GM12878 (cell line): ENCODE measurements at regions not wholly inside any gene's neighbourhood (a gene's known extent, or its start where the extent isn't known, plus 50 kb on each side); places are given as distances from the start of the nearest gene placed in this dataset.

ENCODE experiments used
- ATAC-seq: fragments of 200-7000 bp; cut with Tn5 transposase; 3 replicates; pipeline ENCODE4 v1.9.1; 2020; ENCODE audit warnings: mild to moderate bottlenecking, moderate library complexity
- BruUV-seq: library from RNA; stranded (reverse); fragments of 400-500 nt; replicated peaks from 2 replicates; lab custom pipeline; 2021; lab: Mats Ljungman, UMichigan
- CTCF ChIA-PET: fragments of 300-600 bp; sonication (Branson Sonifier 250); formaldehyde crosslinking; extraction: SDS; loops from one replicate; lab custom pipeline; 2021; ENCODE audit warnings: inconsistent platforms; lab: Yijun Ruan, JAX
- POLR2A ChIA-PET: fragments of 350-600 bp; formaldehyde crosslinking; extraction: SDS; loops from one replicate; lab custom pipeline; 2021; ENCODE audit warnings: inconsistent platforms; lab: Charles Lee
- RAD21 ChIA-PET: fragments of 300-600 bp; sonication (Branson Sonifier 250); formaldehyde crosslinking; loops from one replicate; lab custom pipeline; 2023; ENCODE audit warnings: antibody characterized with exemption; ENCODE audit not compliant: unreplicated experiment; lab: Charles Lee
- SMC1A ChIA-PET: fragments of 300-600 bp; sonication (Branson Sonifier 250); formaldehyde crosslinking; loops from one replicate; lab custom pipeline; 2023; ENCODE audit not compliant: unreplicated experiment, uncharacterized antibody; lab: Charles Lee
- DNase-seq: peaks from one replicate; pipeline ENCODE4 v3.0.0-alpha.2; 2011; ENCODE audit warnings: low read depth, low spot score
- FAIRE-seq: peaks from 3 replicates; lab custom pipeline; 2011; peaks lifted over from hg19 to GRCh38; lab: Jason Lieb, UNC
- H2AFZ ChIP-seq: 2 replicates; pipeline ENCODE4 v1.6.0; 2011; ENCODE audit warnings: low read depth, low read length, control low read depth; ENCODE audit not compliant: control insufficient read depth
- H3K27ac ChIP-seq: 2 replicates; pipeline ENCODE4 v1.5.1; 2011; ENCODE audit warnings: control low read depth; ENCODE audit not compliant: control insufficient read depth, insufficient read depth
- H3K27me3 ChIP-seq, 2 experiments: replicated peaks in 1 of 2; 2 replicates each; pipeline versions ENCODE4 v1.6.0 to v1.6.1; 2011; ENCODE audit warnings: low read length in 1 of 2; ENCODE audit not compliant: control insufficient read depth in 2 of 2, insufficient read depth in 2 of 2
- H3K36me3 ChIP-seq, 2 experiments: 2 replicates each; pipeline ENCODE4 v1.5.1; 2011; ENCODE audit warnings: low read length in 1 of 2; ENCODE audit not compliant: control insufficient read depth in 2 of 2, insufficient read depth in 2 of 2
- H3K4me1 ChIP-seq: 2 replicates; pipeline ENCODE4 v1.6.1; 2011; ENCODE audit warnings: mild to moderate bottlenecking, low read length, moderate library complexity, mixed read lengths; ENCODE audit not compliant: control insufficient read depth, insufficient read depth
- H3K4me2 ChIP-seq: 2 replicates; pipeline ENCODE4 v1.6.0; 2011; ENCODE audit warnings: control low read depth; ENCODE audit not compliant: control insufficient read depth, insufficient read depth
- H3K4me3 ChIP-seq: fragments of 200-600 bp; sonication (generic); 2 replicates; pipeline ENCODE4 v1.5.1; 2016
- H3K79me2 ChIP-seq: 2 replicates; pipeline ENCODE4 v1.6.0; 2011; ENCODE audit warnings: low read length; ENCODE audit not compliant: control insufficient read depth, insufficient read depth
- H3K9ac ChIP-seq: 2 replicates; pipeline ENCODE4 v1.8.0; 2011; ENCODE audit warnings: low read length, control low read depth, mixed read lengths; ENCODE audit not compliant: control insufficient read depth, insufficient read depth
- H3K9me3 ChIP-seq: replicated peaks from 3 replicates; pipeline ENCODE4 v1.5.1; 2011; ENCODE audit warnings: mild to moderate bottlenecking, low read length; ENCODE audit not compliant: control insufficient read depth, insufficient read depth
- H4K20me1 ChIP-seq: 2 replicates; pipeline ENCODE4 v1.6.0; 2011; ENCODE audit not compliant: control insufficient read depth, insufficient read depth
- CBX3 ChIP-seq: fragments of 200-600 bp; sonication (generic); IDR thresholded peaks from 2 replicates; pipeline ENCODE4 v1.6.1; 2016; ENCODE audit warnings: low read depth, borderline replicate concordance
- CREM ChIP-seq: IDR thresholded peaks from 2 replicates; pipeline ENCODE4 v1.6.1; 2014; ENCODE audit warnings: antibody characterized with exemption, low read depth
- ETV6 ChIP-seq, 2 experiments: fragments of 450-650 bp in 1 of 2; IDR thresholded peaks in 1 of 2; conservative IDR thresholded peaks in 1 of 2; 2 replicates each; pipeline ENCODE4 v1.6.1; 2014; ENCODE audit warnings: antibody characterized with exemption in 1 of 2, borderline replicate concordance in 1 of 2, low read depth in 1 of 2, mild to moderate bottlenecking in 1 of 2, moderate library complexity in 1 of 2
- FOXK2 ChIP-seq: fragments of 450-650 bp; IDR thresholded peaks from 2 replicates; pipeline ENCODE4 v1.6.1; 2017; ENCODE audit warnings: mild to moderate bottlenecking, moderate library complexity
- GATAD2B ChIP-seq: fragments of 450-650 bp; conservative IDR thresholded peaks from 2 replicates; pipeline ENCODE4 v1.6.1; 2017; ENCODE audit warnings: low read depth, mild to moderate bottlenecking, moderate library complexity
- MTA2 ChIP-seq: fragments of 450-650 bp; IDR thresholded peaks from 2 replicates; pipeline ENCODE4 v1.6.1; 2016; ENCODE audit warnings: low read depth, mild to moderate bottlenecking, moderate library complexity
- MXI1 ChIP-seq: fragments of 150-350 bp; IDR thresholded peaks from 2 replicates; pipeline ENCODE4 v1.6.1; 2011; ENCODE audit warnings: low read depth, mild to moderate bottlenecking, inconsistent platforms, low read length, improper control_type of control experiment
- NFYA ChIP-seq: IDR thresholded peaks from 2 replicates; pipeline ENCODE4 v1.6.1; 2011; ENCODE audit warnings: low read depth, mild to moderate bottlenecking, low read length, improper control_type of control experiment, borderline replicate concordance
- NFYB ChIP-seq: IDR thresholded peaks from 2 replicates; pipeline ENCODE4 v1.6.1; 2011; ENCODE audit warnings: low read depth, mild to moderate bottlenecking, low read length, improper control_type of control experiment, moderate library complexity; ENCODE audit not compliant: insufficient read depth
- NR2F1 ChIP-seq: fragments of 450-650 bp; conservative IDR thresholded peaks from 2 replicates; pipeline ENCODE4 v1.6.1; 2017; ENCODE audit warnings: mild to moderate bottlenecking
- RB1 ChIP-seq: fragments of 450-650 bp; formaldehyde crosslinking; IDR thresholded peaks from 2 replicates; pipeline ENCODE4 v1.6.1; 2017; ENCODE audit warnings: mild to moderate bottlenecking, borderline replicate concordance
- SPI1 ChIP-seq: IDR thresholded peaks from 2 replicates; pipeline ENCODE4 v1.6.1; 2011; ENCODE audit warnings: low read depth, mild to moderate bottlenecking, low read length, moderate library complexity, borderline replicate concordance; ENCODE audit not compliant: insufficient read depth
- YY1 ChIP-seq: IDR thresholded peaks from 2 replicates; pipeline ENCODE4 v1.6.1; 2011; ENCODE audit warnings: low read depth, mild to moderate bottlenecking, low read length
- ZNF207 ChIP-seq: fragments of 450-650 bp; IDR thresholded peaks from 2 replicates; pipeline ENCODE4 v1.6.1; 2014; ENCODE audit warnings: antibody characterized with exemption, mild to moderate bottlenecking, borderline replicate concordance
- ZNF274 ChIP-seq: IDR thresholded peaks from one replicate; pipeline ENCODE4 v1.8.0; 2011; ENCODE audit not compliant: insufficient read length, insufficient read depth
- ZNF384 ChIP-seq: IDR thresholded peaks from 2 replicates; pipeline ENCODE4 v1.6.1; 2012; ENCODE audit warnings: low read depth, mild to moderate bottlenecking, low read length, improper control_type of control experiment, borderline replicate concordance
- WGBS: methylation state at CpG from one replicate; pipeline ENCODE4 v1.1.6; 2016; ENCODE audit warnings: low lambda C conversion rate; ENCODE audit not compliant: insufficient replicate concordance, insufficient coverage; ENCODE audit errors: missing lambda C conversion rate; 5-methylcytosine and 5-hydroxymethylcytosine counted together
- in situ Hi-C: fragments of 300-500 bp; cut with MboI; formaldehyde crosslinking; loops from 9 replicates; pipeline ENCODE4 v1.14.3; 2018; ENCODE audit warnings: mixed read lengths
- intact Hi-C: fragments of 100-400 bp; cut with micrococcal nuclease; formaldehyde crosslinking; loops from one replicate; pipeline ENCODE4 v1.14.2; 2022; ENCODE audit not compliant: unreplicated experiment
- TF ChIP-seq, protein P1 (sequence below): IDR thresholded peaks from 2 replicates; pipeline ENCODE4 v1.6.1; 2011; ENCODE audit warnings: borderline replicate concordance, low read depth, mild to moderate bottlenecking, moderate library complexity, mixed read lengths, low read length; ENCODE audit not compliant: insufficient read depth; ENCODE audit errors: extremely low read length
- TF ChIP-seq, protein P2 (sequence below): fragments of 450-650 bp; IDR thresholded peaks from 2 replicates; pipeline ENCODE4 v1.6.1; 2017; ENCODE audit warnings: mild to moderate bottlenecking, low read depth, inconsistent platforms; ENCODE audit not compliant: poor library complexity, severe bottlenecking
- TF ChIP-seq, protein P3 (sequence below): fragments of 450-650 bp; IDR thresholded peaks from 2 replicates; pipeline ENCODE4 v1.6.1; 2017; ENCODE audit warnings: mild to moderate bottlenecking
- TF ChIP-seq, protein P4 (sequence below): IDR thresholded peaks from 2 replicates; pipeline ENCODE4 v1.6.1; 2011; ENCODE audit warnings: mild to moderate bottlenecking, low read depth, low read length, moderate library complexity; ENCODE audit not compliant: insufficient replicate concordance

DNA sequence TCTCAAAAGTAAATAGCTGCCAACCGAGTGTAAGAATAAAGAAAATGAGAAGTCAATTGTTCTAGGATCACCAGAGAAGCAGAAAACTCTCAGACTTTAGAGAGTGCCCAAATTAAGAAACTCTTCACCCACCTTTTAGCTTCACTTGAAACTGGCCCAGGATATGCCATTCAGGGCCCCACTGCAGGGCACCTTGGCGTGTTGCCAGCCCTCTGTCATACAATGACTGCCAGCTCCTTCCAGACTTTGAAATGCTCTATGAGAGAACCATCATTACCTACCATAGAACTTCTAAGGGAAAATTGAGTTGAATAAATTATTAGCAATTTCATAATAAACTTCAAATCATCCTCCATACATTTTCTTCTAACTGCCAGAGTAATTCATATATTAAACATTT lies 240.5 kb downstream of the CETN3 start:
- ATAC-seq (no peak), DNase-seq (no peak), FAIRE-seq (no peak)
- in situ Hi-C loops: no loop called here
- Histone ChIP-seq H3K9ac (no peak overlapping the region), H3K27me3 (no peaks in the 10 kb centered on the region), H2AFZ (no peak overlapping the region), H3K4me2 (no peak overlapping the region), H3K4me3 (no peak overlapping the region), H3K9me3 (no peaks in the 10 kb centered on the region; the same call in 2 of the 3 replicates), H4K20me1 (no peaks in the 10 kb centered on the region), H3K79me2 (no peaks in the 10 kb centered on the region), H3K27ac (no peak overlapping the region), H3K4me1 (no peaks in the 10 kb centered on the region), H3K36me3 (no peaks in the 10 kb centered on the region)
- BruUV-seq: no TSS peak
- CTCF ChIA-PET: interaction anchor here (2.1 kb wide), 1 partner anchor 13 kb away, joined by 7 read pairs; no protein-coding TSS in a partner anchor
- POLR2A ChIA-PET: no interaction called here
- WGBS: 63% methylated on average over 2 of the region's 2 CpGs
- intact Hi-C loops: no loop called here
- RAD21 ChIA-PET: interaction anchor here (1.7 kb wide), 1 partner anchor 1364 kb away, joined by 3 read pairs; no protein-coding TSS in a partner anchor
- no peak for TF ChIP-seq MXI1
- no peak for TF ChIP-seq ZNF274
- TF ChIP-seq NFYA: no peak
- no peak for TF ChIP-seq SPI1
- TF ChIP-seq ZNF384: no peak
- no peak for TF ChIP-seq NFYB
- TF ChIP-seq MTA2: no peak
- TF ChIP-seq, protein P1, sequence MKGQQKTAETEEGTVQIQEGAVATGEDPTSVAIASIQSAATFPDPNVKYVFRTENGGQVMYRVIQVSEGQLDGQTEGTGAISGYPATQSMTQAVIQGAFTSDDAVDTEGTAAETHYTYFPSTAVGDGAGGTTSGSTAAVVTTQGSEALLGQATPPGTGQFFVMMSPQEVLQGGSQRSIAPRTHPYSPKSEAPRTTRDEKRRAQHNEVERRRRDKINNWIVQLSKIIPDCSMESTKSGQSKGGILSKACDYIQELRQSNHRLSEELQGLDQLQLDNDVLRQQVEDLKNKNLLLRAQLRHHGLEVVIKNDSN: no peak
- no peak for TF ChIP-seq YY1
- TF ChIP-seq NR2F1: no peak
- TF ChIP-seq, protein P2, sequence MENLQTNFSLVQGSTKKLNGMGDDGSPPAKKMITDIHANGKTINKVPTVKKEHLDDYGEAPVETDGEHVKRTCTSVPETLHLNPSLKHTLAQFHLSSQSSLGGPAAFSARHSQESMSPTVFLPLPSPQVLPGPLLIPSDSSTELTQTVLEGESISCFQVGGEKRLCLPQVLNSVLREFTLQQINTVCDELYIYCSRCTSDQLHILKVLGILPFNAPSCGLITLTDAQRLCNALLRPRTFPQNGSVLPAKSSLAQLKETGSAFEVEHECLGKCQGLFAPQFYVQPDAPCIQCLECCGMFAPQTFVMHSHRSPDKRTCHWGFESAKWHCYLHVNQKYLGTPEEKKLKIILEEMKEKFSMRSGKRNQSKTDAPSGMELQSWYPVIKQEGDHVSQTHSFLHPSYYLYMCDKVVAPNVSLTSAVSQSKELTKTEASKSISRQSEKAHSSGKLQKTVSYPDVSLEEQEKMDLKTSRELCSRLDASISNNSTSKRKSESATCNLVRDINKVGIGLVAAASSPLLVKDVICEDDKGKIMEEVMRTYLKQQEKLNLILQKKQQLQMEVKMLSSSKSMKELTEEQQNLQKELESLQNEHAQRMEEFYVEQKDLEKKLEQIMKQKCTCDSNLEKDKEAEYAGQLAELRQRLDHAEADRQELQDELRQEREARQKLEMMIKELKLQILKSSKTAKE: no peak
- no peak for TF ChIP-seq RB1
- no peak for TF ChIP-seq ZNF207
- TF ChIP-seq CBX3: no peak
- TF ChIP-seq, protein P3, sequence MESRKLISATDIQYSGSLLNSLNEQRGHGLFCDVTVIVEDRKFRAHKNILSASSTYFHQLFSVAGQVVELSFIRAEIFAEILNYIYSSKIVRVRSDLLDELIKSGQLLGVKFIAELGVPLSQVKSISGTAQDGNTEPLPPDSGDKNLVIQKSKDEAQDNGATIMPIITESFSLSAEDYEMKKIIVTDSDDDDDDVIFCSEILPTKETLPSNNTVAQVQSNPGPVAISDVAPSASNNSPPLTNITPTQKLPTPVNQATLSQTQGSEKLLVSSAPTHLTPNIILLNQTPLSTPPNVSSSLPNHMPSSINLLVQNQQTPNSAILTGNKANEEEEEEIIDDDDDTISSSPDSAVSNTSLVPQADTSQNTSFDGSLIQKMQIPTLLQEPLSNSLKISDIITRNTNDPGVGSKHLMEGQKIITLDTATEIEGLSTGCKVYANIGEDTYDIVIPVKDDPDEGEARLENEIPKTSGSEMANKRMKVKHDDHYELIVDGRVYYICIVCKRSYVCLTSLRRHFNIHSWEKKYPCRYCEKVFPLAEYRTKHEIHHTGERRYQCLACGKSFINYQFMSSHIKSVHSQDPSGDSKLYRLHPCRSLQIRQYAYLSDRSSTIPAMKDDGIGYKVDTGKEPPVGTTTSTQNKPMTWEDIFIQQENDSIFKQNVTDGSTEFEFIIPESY: no peak
- no peak for TF ChIP-seq GATAD2B
- no peak for TF ChIP-seq FOXK2
- no peak for TF ChIP-seq CREM
- no peak for TF ChIP-seq ETV6 (conservative IDR thresholded peaks at IDR 0.05 in 1 of 2, IDR thresholded peaks at IDR 0.05 in 1 of 2; ENCODE audit: borderline replicate concordance in 1 of 2, low read depth in 1 of 2)
- TF ChIP-seq, protein P4, sequence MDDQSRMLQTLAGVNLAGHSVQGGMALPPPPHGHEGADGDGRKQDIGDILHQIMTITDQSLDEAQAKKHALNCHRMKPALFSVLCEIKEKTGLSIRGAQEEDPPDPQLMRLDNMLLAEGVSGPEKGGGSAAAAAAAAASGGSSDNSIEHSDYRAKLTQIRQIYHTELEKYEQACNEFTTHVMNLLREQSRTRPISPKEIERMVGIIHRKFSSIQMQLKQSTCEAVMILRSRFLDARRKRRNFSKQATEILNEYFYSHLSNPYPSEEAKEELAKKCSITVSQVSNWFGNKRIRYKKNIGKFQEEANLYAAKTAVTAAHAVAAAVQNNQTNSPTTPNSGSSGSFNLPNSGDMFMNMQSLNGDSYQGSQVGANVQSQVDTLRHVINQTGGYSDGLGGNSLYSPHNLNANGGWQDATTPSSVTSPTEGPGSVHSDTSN: no peak
- SMC1A ChIA-PET: no interaction called here
